ENCODE measurements at regions not wholly inside any gene's neighbourhood (a gene's known extent, or its start where the extent isn't known, plus 50 kb on each side); places are given as distances from the start of the nearest gene placed in this dataset.
"Not testable (repeated sequence)": the region's sequence is repeated elsewhere in the genome, so short reads cannot be mapped to it uniquely, and the experiment has no call there.

DNA sequence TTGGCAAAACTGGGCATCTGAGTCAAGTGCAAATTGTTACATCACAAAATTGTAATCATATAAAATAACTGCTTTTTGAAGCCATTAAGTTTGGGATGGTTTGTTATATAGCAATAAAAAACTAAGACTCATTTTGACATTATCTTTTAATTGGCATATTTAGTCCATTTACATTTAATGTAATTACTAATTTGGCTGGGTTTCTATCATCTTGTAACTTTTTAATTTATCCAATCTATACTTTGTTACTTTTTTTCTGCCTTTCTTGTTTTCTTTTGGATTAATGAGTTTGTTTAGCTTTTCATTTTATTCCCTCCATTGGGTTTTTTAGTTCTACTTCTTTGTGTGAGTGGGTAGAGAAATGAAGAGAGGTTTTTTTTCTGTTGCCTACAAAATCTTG, 76.3 kb downstream of the DRAM2 start:
- no peak for DNase-seq

DNA sequence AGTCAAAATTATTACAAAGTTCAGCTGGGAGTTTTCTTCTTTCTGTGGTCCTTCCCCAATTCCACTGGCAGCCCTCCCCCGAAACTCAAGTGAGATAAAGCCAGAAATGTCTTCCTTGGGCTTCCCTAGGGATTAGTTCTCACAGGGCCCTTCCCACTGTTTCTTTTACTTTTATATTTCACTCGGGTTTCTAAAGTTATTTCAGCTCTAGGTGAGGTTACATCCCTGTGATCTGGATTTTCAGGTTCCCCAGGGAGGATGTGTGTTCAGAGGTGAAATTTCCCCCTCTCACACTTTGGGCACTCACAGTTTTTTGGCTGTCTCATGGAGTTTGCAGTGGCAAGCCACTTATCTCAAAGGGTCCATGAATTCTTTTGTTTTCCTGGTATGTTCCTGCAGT, 77.3 kb downstream of the DRAM2 start:
- no peak for DNase-seq

DNA sequence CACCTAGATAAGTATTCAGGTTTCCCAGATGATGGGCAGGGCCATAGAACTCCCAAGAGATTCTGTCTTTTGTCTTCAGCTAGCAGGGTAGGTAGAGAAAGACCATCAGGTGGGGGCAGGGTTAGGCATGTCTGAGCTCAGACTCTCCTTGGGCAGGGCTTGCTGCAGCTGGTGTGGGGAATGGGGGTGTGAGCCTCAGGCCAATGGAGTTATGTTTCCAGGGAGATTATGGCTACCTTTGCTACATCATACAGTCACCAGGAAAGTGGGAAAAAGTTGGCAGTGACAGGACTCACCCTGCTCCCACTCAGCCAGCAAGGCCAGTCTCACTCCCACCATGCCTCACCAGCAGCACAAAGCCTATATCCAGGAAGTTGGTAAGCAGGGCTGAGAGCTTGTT, 77.8 kb downstream of the DRAM2 start:
- no peak for DNase-seq

DNA sequence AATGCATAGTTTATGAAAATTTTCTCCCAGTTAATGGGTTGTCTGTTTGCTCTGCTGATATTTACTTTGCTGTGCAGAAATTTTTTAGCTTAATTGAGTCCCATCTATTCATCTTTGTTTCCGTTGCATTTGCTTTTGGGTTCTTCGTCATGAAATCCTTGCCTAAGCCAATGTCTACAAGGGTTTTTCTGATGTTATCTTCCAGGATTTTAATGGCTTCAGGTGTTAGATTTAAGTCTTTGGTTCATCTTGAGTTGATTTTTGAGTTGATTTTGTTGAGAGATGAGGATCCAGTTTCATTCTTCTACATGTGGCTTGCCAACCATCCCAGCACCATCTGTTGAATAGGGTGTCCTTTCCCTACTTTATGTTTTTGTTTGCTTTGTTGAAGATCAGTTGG, 85.2 kb downstream of the DRAM2 start:
- DNase-seq: no peak

DNA sequence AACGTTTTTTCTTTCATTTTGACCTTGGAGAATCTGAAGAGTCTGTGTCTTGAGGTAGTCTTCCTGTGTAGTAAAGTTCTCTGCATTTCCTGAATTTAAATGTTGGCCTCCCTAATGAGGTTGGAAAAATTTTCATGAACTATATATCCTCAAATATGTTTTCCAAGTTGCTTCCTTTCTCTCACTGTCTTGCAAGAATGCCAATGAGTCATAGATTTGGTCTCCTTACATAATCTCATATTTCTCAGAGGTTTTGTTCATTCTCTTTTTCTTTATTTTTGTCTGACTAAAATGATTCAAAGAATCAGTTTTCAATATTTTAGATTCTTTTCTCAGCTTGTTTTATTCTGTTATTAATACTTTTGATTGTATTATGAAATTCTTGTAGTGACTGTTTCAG, 87.6 kb downstream of the DRAM2 start:
- DNase-seq: no peak

DNA sequence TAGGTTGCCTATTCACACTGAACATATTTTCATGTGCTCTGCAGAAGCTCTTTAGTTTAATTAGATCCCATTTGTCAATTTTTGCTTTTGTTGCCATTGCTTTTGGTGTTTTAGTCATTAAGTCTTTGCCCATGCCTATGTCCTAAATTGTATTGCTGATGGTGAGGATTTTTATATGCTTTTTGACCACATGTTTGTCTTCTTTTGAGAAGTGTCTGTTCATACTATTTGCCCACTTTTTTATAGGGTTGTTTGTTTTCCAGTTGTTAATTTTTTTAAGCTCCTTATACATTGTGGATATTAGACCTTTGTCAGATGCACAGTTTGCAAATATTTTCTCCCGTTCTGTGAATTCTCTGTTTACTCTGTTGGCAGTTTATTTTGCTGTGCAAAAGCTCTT, 84.5 kb upstream of the LRIF1 start:
- DNase-seq: not testable (repeated sequence)

DNA sequence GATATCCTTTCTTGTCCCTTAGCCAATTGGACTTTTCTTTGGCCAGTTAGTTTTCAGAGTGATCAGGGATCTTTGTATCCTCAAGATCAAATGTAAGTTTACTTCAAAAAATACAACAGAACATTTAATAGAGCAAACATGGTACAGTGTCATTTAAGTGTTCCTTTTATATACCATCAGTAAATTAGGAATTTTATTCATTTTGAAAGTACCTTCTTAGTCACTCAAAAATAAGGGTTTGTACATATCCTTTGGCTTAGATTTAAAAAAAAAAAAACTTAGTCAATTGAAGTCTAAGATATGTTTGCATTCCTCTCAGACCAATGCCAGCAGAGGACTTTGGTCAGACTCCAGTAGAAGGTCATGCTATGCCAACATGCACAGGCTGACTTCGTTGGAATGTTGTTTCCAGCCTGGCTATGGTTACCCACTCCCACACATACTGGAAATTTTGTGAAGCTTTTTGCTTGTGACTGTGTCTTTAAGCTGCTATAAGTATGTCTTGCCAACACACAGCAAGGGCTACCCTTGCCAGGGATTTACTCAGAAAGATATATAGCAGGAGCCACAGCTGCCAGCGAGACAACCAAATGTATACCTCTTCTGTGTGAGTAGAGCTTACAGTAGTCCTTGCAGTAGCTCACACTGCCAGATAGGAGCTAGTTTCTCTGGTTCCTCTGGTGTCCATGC, 81.5 kb upstream of the LRIF1 start:
- no peak for DNase-seq

DNA sequence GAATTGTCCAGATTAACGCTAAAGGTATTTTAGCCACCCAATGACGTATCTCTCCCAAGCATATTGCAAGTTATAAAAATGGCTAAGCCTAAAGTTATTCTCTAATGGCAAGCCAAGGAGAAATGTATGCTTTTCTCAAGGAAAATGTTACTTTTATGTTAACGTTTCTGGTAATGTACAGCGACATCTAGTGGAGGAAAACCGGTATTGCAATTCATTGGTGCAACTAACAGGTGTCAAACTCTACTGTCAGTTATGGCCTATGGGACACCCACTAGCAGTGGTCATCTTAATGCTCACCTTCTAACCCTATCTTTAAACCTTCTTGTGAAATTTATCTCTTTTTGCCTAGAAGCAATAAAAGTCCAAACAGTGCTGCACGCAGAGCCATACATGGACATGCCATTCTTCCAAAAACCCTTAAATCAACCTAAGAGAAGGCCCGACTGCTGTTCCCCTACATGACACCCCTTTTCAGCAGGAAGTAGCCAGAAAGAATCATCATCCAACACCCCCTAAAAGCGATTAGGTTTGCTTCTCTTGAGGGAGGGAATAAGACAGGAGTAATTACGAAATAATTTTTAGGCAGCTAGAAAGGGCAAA, 68.7 kb upstream of the LRIF1 start:
- DNase-seq: no peak

DNA sequence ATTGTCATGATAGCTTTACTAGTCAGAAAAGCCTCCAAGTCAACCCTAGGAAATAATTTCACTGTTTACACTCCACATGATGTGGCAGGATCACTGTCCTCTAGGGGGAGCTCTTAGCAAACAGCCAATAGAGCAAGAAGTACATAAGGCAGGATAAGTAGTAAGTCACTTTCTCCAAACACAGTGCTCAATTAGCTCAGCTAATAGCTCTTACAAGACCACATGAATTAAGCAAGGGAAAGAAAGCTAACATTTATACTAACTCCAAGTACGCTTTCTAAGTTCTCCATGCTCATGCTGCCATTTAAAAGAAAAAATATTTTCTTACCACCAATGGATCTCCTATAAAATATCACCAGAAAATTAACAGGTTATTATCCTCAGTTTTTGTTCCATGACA, 66.9 kb upstream of the LRIF1 start:
- peak in 3 of 4 experiments; percentile 12 to 28 (median 17) for DNase-seq

DNA sequence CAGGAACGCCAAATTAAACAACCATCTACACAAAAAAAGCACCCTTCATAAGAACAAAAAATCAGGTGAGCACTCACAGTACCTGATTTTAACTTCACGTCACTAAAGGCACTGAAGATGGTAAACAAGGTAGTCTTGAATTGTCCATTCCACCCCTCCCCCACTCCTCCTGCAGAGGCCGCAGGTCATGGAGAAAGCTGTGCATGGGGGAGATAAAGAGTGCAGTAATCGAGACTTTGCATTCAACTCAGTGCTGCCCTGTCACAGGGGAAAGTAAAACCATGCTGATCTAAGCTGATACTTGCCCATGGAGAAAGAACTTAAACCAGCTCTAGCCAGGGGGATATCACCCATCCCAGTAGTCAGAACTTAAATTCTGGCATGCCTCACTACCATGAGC, 61.4 kb upstream of the LRIF1 start:
- DNase-seq: no peak

DNA sequence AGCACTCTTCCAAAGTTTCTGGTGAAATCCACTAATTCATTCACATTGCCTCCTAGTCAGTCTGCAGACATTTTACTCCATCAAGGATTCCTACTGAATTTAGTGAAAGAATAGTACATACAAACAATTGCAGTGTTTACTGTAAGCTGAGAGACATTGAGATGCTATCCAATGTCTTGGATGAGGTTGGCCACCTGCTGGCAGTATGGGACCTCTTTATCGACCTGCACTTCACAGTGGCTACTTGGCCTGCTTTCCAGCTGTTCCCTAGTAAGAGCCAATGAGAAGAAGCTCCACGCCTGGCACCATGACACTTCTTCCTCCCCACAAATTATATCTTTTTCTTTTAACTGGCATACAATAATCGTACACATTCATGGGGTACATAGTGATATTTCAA, 51.5 kb upstream of the LRIF1 start:
- no peak for DNase-seq

Data from activated CD4-positive, CD25-positive, alpha-beta regulatory T cell (primary cell).